ENCODE measurements at regions not wholly inside any gene's neighbourhood (a gene's known extent, or its start where the extent isn't known, plus 50 kb on each side); places are given as distances from the start of the nearest gene placed in this dataset.
"Not testable (repeated sequence)": the region's sequence is repeated elsewhere in the genome, so short reads cannot be mapped to it uniquely, and the experiment has no call there.

DNA sequence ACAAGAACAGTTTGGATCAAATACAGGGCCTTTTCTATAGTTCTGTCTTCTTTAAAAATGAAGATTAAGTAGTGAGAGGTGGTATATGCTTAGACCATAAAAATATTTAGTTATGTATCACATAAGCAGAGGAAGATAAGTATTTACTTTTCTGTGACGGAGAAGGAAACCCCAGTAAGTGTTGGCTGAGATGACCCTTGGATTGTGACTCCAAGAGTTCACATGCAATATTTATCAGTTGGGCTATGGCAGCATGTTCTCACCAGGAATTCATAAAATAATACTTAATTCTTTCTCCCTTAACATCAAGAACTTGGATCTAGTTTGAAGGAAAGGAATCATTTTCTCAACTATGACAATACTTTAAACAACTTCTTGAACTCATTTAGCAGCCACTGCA, 98.4 kb upstream of the TBX18 start:
- no peak for DNase-seq

DNA sequence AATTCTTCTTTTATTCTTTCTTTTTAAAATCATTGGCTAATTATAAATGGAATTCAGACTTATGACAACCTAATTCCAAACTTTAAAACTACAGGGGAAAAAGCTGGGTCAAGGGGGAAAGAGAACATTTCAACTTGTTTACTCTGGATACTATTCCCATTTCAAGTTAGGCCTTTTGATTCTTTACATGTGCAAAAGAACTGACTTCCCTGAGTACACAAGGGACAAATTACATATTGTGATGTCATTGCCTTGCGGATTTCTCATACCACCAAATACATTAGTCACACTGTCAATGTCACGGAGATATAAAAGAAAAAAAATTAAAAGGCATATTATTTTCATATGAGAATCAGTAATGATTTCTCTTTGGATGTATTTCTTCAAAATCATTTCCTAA, 96.5 kb upstream of the TBX18 start:
- DNase-seq = no peak

DNA sequence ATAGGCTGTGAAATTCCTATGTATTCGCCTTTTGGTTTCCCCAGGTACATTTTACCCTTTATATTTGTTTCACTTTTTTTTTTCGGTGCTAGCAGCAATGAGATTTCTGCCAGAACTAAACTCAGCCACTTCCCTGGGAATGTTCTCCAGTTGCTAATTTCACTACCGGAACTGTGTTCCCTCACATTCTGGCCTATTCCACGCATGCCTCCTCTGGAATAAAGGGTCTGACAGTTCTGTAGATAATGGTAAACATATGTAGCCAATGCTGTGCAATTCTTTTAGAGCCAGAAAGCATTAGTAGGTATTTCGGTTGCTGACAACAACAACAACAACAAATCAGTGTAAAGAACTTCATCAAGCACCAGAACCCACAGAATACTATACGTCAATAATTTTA, 96.1 kb upstream of the TBX18 start:
- DNase-seq = no peak

DNA sequence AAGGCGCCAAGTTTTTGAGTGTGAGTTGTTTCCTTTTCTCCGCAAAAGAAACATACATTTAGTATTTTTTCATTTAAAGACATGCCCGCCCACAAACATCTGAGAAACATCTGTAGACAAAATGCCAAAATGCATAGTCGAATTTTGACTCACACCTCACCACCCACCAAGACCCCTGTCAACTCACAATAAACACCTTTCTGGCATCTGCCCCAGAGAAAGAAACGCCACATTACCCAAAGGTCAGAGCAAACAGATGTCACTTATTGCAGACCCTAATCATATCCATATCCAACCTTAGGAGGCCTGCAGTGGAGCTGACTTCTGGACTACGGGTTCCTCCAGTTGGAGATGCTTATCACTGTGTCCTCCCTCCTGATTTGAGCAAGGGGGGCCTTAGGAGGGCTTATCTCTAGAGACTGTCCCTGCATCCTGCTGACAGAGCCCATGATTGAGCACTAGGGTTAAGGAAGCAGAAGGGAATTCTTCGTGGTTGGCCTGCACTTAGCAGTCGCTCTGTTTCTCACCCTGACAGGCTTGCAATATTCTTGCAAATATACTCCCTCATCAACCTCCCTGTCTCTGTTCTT, 90.5 kb upstream of the TBX18 start:
- no peak for DNase-seq

DNA sequence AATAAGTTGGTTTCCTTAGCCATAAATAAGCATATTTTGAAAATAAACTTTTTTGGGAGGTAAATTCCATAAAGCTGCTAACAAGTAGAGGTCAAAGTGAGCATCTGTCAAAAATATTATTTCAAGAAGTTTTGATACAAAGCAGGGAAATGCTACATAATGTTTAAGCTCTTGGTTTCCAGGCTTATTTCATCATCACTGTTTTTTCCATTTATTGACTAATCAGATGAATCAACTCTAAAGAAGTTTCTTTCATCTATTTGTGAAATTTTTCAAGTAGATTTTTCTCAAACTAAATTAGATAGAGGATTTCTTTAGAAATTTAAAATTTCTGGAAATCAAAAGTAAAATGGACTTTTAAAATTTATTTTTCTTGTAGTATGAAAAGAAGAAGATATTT, 89.5 kb upstream of the TBX18 start:
- DNase-seq = no peak

DNA sequence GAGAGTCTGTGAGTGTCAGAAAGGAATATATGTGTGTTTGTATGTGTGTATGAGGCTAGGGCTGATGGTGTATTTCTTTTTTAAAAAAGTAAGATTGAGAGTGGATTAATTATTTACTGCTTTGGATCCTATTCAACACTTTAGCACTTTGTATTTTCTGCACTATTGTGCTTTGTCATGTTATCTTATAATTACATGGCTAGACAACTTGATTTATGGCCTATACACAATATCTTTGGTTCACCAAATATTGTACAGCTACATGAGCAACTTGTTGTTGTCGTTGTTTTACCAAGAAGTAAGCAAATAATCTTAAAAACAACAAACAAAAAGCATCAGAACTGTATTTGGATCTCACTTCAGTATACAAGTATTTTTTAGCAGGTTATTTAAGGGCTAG, 84.6 kb upstream of the TBX18 start:
- no peak for DNase-seq

DNA sequence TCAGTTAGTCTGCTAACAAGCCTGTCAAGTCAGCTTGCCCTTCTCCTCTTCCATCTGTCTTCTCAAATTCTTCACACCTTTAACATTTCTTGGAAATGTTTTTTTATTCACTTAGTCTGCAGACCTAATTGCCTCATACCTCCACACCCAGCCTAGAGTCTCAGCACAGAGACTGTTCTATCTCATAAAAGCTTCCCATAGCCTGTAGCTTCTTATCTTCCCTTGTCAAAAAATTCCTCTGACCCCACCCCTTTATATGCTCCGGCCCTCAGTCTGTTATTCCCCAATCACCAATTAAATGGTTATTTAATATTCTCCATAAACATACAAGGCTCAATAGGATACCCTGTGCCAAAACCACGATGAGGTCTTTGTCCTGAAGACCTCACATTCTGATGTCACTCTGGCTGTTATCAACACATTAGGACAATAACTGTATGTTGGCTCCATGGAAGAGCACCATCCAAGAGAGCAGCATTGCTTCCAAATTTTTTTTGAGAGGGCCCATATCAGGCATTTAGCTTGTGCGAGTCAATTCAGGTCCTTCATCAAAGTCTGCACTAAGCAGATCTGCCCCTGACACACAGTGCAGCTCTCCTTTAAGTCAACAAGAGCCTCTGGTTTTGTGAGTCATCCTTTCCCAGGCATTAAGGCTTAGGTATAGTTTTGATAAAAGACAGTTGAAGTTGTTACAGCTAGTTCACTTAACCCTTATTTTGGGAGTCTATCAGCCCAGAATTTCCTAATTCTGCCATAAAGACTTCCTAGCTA, 83.2 kb upstream of the TBX18 start:
- no peak for DNase-seq

DNA sequence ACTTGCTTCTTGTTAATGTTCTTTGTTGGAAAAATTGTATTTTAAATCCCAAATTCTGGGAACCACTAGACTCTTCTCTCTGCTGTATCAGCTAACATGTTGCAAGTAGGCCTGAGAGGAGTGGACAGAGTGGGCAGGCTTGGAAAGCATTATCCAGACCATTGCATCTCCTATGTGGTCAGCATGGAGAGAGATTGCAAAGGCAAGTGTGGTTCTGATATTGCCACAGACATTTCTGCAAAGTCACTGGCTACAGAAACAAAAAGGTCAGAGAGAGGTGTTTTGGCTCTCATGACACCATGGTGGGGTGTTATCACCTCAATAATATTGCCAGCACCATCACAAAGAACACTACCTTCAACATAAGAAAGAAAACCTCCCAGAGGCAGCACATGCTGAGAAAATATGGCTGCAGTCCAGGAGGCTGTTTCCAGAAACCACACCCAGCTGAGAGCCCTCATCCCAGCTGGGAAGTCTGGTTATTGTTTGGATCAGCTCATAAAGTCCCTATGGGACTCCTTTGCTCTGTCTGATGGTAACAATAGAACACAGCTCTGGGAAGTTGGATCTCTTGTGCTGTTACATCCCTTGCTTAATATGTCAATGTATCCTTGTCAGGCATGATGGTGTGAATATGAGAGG, 78.2 kb upstream of the TBX18 start:
- DNase-seq = no peak

DNA sequence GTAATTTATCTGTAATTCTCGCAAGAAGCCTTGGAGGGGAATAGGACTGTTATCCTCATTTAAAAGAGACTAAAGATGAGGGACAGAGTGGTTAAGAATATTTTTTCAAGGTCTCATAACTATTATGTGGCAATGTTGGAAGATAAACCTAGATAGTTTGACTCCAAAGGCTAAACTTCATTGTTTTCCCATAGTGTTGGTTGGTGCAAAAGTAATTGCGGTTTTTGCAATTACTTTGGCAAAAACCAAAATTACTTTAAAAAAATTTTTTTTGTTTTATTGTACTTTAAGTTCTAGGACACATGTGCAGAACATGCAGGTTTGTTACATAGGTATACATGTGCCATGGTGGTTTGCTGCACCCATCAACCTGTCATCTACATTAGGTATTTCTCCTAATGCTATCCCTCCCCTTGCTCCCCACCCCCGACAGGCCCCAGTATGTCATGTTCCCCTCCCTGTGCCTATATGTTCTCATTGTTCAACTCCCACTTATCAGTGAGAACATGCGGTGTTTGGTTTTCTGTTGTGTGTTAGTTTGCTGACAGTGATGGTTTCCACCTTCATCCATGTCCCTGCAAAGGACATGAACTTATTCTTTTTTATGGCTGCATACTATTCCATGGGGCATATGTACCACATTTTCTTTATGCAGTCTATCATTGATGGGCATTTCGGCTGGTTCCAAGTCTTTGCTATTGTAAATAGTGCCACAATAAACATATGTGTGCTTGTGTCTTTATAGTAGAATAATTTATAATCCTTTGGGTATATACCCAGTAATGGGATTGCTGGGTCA, 72.9 kb upstream of the TBX18 start:
- DNase-seq = not testable (repeated sequence)

DNA sequence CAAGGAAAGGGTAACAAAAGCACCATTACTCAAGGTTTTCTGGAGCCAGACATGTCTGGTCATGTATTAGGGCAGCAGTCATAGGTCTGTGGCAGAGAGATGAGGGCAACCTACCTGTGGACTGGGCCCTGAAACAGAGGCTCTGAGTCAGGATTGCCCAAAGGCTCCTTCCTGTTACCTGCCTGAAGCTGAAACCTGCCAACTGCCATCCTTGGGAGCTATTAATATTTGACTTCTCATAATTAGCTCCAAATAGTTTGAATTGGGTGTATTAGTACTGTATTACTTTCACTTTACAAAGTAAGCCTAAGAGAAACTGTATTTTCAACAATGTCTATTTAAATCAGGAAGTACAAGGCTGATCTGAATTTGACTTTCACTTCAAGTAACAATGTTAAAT, 72.0 kb upstream of the TBX18 start:
- no peak for DNase-seq

DNA sequence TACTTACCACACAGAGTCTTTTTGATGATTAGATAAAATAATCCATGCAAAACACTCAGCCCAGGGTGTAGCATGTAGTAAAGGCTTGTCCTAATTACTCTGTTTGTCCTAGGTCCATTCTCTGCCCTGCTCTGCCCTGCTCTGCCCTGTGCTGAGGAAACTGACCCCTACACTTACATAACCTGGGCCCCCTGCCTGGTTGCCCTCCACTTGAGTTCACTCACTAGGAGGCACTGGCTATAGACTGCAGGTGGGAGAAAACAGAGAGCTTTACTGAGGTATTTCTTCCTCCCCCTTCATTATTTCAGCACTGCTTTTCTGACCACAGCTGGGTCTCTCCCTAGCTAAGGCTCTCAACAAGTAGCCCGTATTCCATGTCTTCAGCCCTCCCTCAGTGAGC, 70.9 kb upstream of the TBX18 start:
- no peak for DNase-seq

DNA sequence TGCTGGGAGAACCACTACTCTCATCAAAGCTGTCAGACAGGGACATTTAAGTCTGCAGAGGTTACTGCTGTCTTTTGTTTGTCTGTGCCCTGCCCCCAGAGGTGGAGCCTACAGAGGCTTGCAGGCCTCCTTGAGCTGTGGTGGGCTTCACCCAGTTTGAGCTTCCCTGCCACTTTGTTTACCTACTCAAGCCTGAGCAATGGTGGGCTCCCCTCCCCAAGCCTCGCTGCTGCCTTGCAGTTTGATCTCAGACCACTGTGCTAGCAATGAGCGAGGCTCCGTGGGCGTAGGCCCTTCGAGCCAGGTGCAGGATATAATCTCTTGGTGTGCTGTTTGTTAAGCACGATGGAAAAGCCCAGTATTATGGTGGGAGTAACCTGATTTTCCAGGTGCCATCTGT, 67.5 kb upstream of the TBX18 start:
- not testable (repeated sequence) for DNase-seq

DNA sequence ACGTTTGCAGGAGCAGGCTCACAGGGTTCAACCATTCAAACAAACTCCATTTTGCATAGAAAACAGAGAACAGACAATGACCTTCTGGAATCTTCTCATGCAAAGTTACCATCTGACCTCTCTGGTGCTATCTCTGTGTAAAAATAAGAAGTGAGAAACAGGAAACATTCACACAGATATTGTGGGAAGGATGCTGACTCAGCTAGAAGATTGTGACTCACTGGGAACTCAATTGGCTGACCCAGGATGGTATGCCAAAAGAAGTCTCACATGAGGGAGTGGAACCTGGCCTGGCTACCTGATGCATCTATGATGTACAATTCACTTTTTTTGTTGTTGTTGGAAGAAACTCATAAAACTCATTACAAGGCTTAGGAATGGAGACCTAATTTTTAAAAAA, 61.1 kb upstream of the TBX18 start:
- DNase-seq = no peak

DNA sequence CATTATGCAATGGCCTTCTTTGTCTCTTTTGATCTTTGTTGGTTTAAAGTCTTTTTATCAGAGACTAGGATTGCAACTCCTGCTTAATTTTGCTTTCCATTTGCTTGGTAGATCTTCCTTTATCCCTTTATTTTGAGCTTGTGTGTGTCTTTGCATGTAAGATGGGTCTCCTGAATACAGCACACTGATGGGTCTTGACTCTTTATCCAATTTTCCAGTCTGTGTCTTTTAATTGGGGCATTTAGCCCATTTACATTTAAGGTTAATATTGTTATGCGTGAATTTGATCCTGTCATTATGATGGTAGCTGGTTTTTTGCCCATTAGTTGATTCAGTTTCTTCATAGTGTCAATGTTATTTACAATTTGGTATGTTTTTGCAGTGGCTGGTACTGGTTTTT, 56.9 kb upstream of the TBX18 start:
- not testable (repeated sequence) for DNase-seq

DNA sequence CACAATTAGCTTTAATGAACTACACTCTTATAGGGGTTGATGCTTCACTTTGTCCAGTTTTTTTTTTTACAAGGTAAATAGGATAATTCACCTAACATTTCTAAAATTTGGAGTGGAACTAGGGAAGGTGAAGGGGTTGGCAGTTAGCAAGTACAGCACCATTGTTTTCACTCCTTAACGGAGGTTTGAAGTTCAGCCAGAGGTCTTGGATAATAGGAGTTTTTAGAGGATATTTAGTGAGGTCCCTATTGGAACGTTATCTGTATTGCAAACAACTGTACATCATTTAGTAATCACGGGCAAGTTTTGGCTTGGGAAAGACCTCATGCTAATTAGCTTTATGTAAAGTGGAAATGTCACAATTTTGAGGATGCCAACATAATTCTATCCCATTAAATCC, 52.3 kb upstream of the TBX18 start:
- DNase-seq = no peak

DNA sequence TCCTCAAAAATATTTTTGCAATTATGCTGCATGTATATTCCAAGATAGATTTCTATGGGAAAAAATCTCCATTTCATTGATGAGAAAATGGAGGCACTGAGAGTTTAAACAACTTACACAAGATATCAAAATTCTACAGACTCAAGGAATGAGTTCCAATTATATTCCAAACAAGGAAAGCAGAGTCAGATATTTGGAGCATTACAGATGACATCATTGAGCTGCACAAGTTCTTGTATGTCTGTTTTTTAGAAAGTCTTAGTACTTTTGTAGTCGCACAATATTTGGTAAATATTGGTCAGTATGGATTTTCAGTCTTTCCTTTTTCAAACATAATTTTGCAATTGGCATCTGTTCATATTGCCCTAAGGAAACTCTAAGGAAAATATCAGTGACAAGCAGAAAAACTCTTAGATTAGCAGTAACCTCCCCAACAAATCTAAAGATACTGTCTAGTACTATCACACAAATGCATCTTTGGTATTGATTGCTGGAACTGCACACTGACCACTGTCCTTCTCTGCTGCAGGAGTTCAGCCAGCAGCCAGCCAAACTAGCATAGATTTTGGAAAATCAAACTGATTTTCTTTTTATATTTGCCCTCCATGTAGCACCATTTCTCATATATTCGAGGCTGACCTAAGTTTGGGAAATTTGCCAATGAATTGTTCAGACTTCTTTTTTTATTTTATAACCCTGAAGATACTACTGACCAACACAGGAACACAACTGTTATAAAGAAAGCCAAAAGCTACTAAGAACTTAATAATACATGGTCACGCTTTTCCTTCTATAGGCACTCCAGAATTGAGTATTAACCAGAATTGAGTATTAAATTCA, 51.7 kb upstream of the TBX18 start:
- no peak for DNase-seq
